ENCODE measurements at regions not wholly inside any gene's neighbourhood (a gene's known extent, or its start where the extent isn't known, plus 50 kb on each side); places are given as distances from the start of the nearest gene placed in this dataset.
A peak's percentile ranks its signal among the peaks of the same experiment; 100 is the strongest.
"Not testable (repeated sequence)": the region's sequence is repeated elsewhere in the genome, so short reads cannot be mapped to it uniquely, and the experiment has no call there.

DNA sequence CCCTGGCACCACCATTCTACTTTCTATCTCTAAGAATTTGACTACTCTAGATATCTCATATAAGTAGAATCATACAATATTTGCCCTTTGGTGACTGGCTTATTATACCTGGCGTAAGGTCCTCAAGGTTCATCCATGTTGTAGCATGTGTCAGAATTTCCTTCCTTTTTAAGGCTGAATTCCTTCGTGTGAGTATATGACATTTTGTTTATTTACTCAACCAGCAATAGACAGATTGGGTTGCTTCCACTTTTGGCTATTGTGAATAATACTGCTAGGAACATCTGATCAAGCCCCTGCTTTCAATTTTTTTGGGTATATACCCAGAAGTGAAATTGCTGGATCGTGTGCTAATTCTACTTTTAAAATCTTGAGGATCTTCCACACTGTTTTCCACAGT lies 232.8 kb upstream of the MCHR2 start:
- in situ Hi-C loops (cut with HindIII; ENCODE audit: low pct_ligation_motif_present, low sequenced_read_pairs), result no loop called here

GRCh38 chr6:100223952-100224351 lies 229.9 kb upstream of the MCHR2 start:
- H3K27me3 ChIP-seq (replicated peaks); in situ Hi-C loops (cut with HindIII; ENCODE audit: low pct_ligation_motif_present, low sequenced_read_pairs); H3K36me3 ChIP-seq (replicated peaks); H3K4me3 ChIP-seq (ENCODE audit: low read depth, low read length); H3K27ac ChIP-seq; DNase-seq: not testable (repeated sequence)

More for the DNA sequence above, 232.8 kb upstream of the MCHR2 start:
- H3K27ac ChIP-seq, result no peak overlapping the region
- H3K4me3 ChIP-seq (ENCODE audit: low read depth, low read length), result no peak overlapping the region
- TF ChIP-seq, protein P1, sequence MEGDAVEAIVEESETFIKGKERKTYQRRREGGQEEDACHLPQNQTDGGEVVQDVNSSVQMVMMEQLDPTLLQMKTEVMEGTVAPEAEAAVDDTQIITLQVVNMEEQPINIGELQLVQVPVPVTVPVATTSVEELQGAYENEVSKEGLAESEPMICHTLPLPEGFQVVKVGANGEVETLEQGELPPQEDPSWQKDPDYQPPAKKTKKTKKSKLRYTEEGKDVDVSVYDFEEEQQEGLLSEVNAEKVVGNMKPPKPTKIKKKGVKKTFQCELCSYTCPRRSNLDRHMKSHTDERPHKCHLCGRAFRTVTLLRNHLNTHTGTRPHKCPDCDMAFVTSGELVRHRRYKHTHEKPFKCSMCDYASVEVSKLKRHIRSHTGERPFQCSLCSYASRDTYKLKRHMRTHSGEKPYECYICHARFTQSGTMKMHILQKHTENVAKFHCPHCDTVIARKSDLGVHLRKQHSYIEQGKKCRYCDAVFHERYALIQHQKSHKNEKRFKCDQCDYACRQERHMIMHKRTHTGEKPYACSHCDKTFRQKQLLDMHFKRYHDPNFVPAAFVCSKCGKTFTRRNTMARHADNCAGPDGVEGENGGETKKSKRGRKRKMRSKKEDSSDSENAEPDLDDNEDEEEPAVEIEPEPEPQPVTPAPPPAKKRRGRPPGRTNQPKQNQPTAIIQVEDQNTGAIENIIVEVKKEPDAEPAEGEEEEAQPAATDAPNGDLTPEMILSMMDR (IDR thresholded peaks at IDR 0.05; ENCODE audit: low read depth, low read length, missing control alignments), result no peak
- DNase-seq, result no peak
- no peaks in the 10 kb centered on the region for H3K27me3 ChIP-seq (replicated peaks)
- H3K36me3 ChIP-seq (replicated peaks), result no peaks in the 10 kb centered on the region

- TF ChIP-seq, protein P1 (IDR thresholded peaks at IDR 0.05; ENCODE audit: low read depth, low read length, missing control alignments), result no peak
- H3K27ac ChIP-seq, result no peak overlapping the region
- in situ Hi-C loops (cut with HindIII; ENCODE audit: low pct_ligation_motif_present, low sequenced_read_pairs), result no loop called here
Measured at GRCh38 chr6:100220543-100220942, 226.5 kb upstream of the MCHR2 start.

DNA sequence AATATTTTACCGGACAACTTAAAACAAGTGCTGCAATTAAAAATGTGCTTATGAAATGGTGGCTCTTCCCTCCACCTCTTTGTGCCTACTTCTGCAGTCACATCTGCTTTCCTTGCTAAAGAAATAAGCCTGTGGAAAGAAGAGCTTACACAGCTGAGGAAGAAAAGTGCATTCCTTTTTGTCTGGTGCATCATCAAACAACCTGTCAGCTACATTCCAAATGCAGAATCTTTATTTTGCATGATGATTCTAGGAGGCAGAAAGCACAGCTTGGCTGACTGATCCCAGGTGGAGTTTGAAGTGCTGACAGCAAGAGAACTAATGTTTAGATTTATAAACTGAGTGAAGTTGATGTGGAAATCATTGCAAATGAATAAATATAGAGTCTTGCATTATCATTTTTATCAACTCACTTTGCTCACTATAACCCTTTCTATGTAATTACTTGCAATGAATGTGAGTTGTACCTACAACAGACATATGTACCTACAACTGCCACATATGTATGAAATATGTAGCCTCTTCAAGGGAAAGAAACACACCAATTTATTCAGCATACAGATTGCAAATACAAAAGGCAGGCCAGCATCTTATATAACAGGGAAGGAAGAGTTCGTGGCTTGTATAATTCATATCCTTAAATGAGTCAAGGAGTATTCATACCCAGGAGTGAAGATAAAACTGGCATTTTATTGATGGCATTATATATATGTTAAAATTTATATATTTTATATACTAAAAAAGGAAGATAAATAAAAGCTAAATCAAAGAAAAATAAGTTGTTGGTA lies 223.4 kb upstream of the MCHR2 start:
- no peak for DNase-seq
- Histone ChIP-seq H3K36me3 (replicated peaks) (no peaks in the 10 kb centered on the region), H3K27me3 (replicated peaks) (no peaks in the 10 kb centered on the region), H3K4me3 (ENCODE audit: low read depth, low read length) (no peak overlapping the region), H3K27ac (no peak overlapping the region)
- TF ChIP-seq, protein P1 (IDR thresholded peaks at IDR 0.05; ENCODE audit: low read depth, low read length, missing control alignments), result no peak
- in situ Hi-C loops (cut with HindIII; ENCODE audit: low pct_ligation_motif_present, low sequenced_read_pairs), result no loop called here

More at GRCh38 chr6:100220543-100220942, 226.5 kb upstream of the MCHR2 start:
- no peak for DNase-seq
- H3K27me3 ChIP-seq (replicated peaks), result no peaks in the 10 kb centered on the region
- H3K36me3 ChIP-seq (replicated peaks), result no peaks in the 10 kb centered on the region
- no peak overlapping the region for H3K4me3 ChIP-seq (ENCODE audit: low read depth, low read length)

DNA sequence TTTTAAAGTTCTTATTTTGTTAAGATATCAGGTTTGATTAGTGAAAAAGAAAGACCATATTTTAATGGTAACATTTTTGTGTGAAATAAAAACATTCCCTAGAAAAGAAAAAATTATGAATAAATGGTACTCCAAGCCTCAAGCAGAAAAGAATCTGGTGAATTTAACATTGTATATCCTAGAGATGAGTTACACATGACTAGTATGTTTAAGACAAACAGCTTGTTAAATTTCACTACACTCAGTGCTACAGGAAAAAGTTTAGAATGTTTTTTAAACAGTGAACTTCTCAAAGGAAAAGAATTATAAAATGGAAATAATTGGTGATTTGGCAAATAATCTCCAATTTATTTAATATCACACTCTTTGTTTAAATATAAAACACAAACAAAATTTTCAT lies 222.7 kb upstream of the MCHR2 start:
- in situ Hi-C loops (cut with HindIII; ENCODE audit: low pct_ligation_motif_present, low sequenced_read_pairs), result no loop called here
- DNase-seq, result no peak

GRCh38 chr6:100212131-100212530 lies 218.1 kb upstream of the MCHR2 start:
- H3K27ac ChIP-seq, result peak overlapping the region; percentile 27
- H3K36me3 ChIP-seq (replicated peaks), result no peaks in the 10 kb centered on the region
- no peak for DNase-seq
- TF ChIP-seq, protein P1 (IDR thresholded peaks at IDR 0.05; ENCODE audit: low read depth, low read length, missing control alignments), result no peak
- no peaks in the 10 kb centered on the region for H3K27me3 ChIP-seq (replicated peaks)
- in situ Hi-C loops (cut with HindIII; ENCODE audit: low pct_ligation_motif_present, low sequenced_read_pairs), result no loop called here
- H3K4me3 ChIP-seq (ENCODE audit: low read depth, low read length), result no peak overlapping the region

More for the DNA sequence above, 222.7 kb upstream of the MCHR2 start:
- H3K27ac ChIP-seq, result no peak overlapping the region
- H3K27me3 ChIP-seq (replicated peaks), result no peaks in the 10 kb centered on the region
- no peaks in the 10 kb centered on the region for H3K36me3 ChIP-seq (replicated peaks)
- TF ChIP-seq, protein P1 (IDR thresholded peaks at IDR 0.05; ENCODE audit: low read depth, low read length, missing control alignments), result no peak
- no peak overlapping the region for H3K4me3 ChIP-seq (ENCODE audit: low read depth, low read length)

Measured in brain microvascular endothelial cell (primary cell).